Body of pancreas (tissue), 4 donors: ENCODE measurements at regions not wholly inside any gene's neighbourhood (a gene's known extent, or its start where the extent isn't known, plus 50 kb on each side); places are given as distances from the start of the nearest gene placed in this dataset.

ENCODE experiments used
- ATAC-seq: fragments of 150-250 bp; one replicate; pipeline ENCODE4 v1.9.1; 2016
- DNase-seq, 4 donors: peaks; one replicate each; pipeline ENCODE4 v3.0.0-alpha.2; 2019
- H3K27ac ChIP-seq, 4 donors: fragments of 200-600 bp; sonication (generic); 1 replicate in 3 of 4; 2 replicates in 1 of 4; pipeline versions ENCODE4 v1.5.1 to v1.6.1; 2016 to 2019; ENCODE audit warnings: mild to moderate bottlenecking in 1 of 4, mixed read lengths in 1 of 4, moderate library complexity in 1 of 4
- H3K27me3 ChIP-seq, 2 donors: fragments of 200-600 bp; sonication (generic); one replicate each; pipeline ENCODE4 v1.6.0; 2016; ENCODE audit warnings: mild to moderate bottlenecking in 1 of 2
- H3K36me3 ChIP-seq, 2 donors: fragments of 200-600 bp; sonication (generic); replicated peaks in 1 of 2; 2 replicates each; pipeline ENCODE4 v1.5.1; 2016; ENCODE audit warnings: low read depth in 2 of 2; ENCODE audit not compliant: insufficient read depth in 1 of 2
- H3K4me1 ChIP-seq: fragments of 200-600 bp; sonication (generic); one replicate; pipeline ENCODE4 v1.6.0; 2016
- H3K4me3 ChIP-seq, 2 donors: fragments of 200-600 bp; sonication (generic); 1 replicate in 1 of 2; 2 replicates in 1 of 2; pipeline ENCODE4 v1.5.1; 2016 to 2019
- H3K9me3 ChIP-seq, 3 donors: fragments of 200-600 bp; sonication (generic); 1 replicate in 2 of 3; 2 replicates in 1 of 3; pipeline ENCODE4 v1.5.1; 2016
- POLR2A ChIP-seq, 3 donors: fragments of 450-650 bp; IDR thresholded peaks; one replicate each; pipeline ENCODE4 v1.6.1; 2016; ENCODE audit warnings: antibody characterized with exemption in 3 of 3, mild to moderate bottlenecking in 2 of 3
- WGBS, 2 donors: methylation state at CpG; one replicate each; pipeline ENCODE4 v1.1.5; 2017; 5-methylcytosine and 5-hydroxymethylcytosine counted together
- intact Hi-C: fragments of 100-400 bp; cut with DNase I; formaldehyde crosslinking; loops from one replicate; pipeline ENCODE4 v1.15.1; 2023
- TF ChIP-seq, protein P1 (sequence below), 7 experiments: fragments of 450-650 bp in 4 of 7; fragments of 200-600 bp in 3 of 7; sonication (generic) in 3 of 7; IDR thresholded peaks; one replicate each; pipeline ENCODE4 v1.5.1; 2016 to 2019; ENCODE audit warnings: antibody characterized with exemption in 7 of 7

- no peaks in the 10 kb centered on the region for H3K9me3 ChIP-seq
- H3K4me3 ChIP-seq = no peak overlapping the region
- no peaks in the 10 kb centered on the region for H3K36me3 ChIP-seq
- no peaks in the 10 kb centered on the region for H3K4me1 ChIP-seq
- DNase-seq = no peak
- H3K27me3 ChIP-seq = no peaks in the 10 kb centered on the region
- TF ChIP-seq, protein P1, sequence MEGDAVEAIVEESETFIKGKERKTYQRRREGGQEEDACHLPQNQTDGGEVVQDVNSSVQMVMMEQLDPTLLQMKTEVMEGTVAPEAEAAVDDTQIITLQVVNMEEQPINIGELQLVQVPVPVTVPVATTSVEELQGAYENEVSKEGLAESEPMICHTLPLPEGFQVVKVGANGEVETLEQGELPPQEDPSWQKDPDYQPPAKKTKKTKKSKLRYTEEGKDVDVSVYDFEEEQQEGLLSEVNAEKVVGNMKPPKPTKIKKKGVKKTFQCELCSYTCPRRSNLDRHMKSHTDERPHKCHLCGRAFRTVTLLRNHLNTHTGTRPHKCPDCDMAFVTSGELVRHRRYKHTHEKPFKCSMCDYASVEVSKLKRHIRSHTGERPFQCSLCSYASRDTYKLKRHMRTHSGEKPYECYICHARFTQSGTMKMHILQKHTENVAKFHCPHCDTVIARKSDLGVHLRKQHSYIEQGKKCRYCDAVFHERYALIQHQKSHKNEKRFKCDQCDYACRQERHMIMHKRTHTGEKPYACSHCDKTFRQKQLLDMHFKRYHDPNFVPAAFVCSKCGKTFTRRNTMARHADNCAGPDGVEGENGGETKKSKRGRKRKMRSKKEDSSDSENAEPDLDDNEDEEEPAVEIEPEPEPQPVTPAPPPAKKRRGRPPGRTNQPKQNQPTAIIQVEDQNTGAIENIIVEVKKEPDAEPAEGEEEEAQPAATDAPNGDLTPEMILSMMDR (IDR thresholded peaks at IDR 0.05) = no peak
- no peak for TF ChIP-seq POLR2A (IDR thresholded peaks at IDR 0.05)
- intact Hi-C loops = no loop called here
- ATAC-seq = no peak
- no peak overlapping the region for H3K27ac ChIP-seq
Observed at GRCh38 chr19:31995546-31995945, 349.9 kb upstream of the ZNF507 start.

DNA sequence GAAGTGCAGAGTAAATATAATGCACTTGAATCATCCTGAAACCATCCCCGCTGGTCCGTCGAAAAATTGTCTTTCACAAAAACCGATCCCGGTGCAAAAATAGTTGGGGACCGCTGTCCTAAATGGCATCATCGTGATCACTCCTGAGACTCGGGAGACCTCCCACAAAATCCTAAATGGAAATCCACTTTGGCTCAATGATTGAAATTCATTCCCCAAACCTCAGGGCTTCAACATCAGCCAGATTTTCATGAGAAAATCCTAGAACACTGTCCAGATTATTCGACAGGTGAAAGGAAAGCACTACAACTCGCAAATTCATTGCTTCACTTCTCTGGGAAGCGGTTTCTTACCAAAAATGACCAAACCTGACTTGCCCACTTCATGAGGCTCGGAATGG, 335.3 kb upstream of the ZNF507 start:
- no peak for ATAC-seq
- H3K27ac ChIP-seq = no peak overlapping the region
- DNase-seq = no peak
- H3K9me3 ChIP-seq = no peaks in the 10 kb centered on the region
- H3K4me1 ChIP-seq = no peaks in the 10 kb centered on the region
- WGBS, 2 donors = 72 to 84% methylated on average over 12 of the region's 12 CpGs
- H3K4me3 ChIP-seq = no peak overlapping the region
- H3K27me3 ChIP-seq = no peaks in the 10 kb centered on the region
- TF ChIP-seq, protein P1 (IDR thresholded peaks at IDR 0.05) = no peak
- no peak for TF ChIP-seq POLR2A (IDR thresholded peaks at IDR 0.05)
- no peaks in the 10 kb centered on the region for H3K36me3 ChIP-seq
- intact Hi-C loops = no loop called here

GRCh38 chr19:32012206-32012605, 333.2 kb upstream of the ZNF507 start:
- intact Hi-C loops = no loop called here
- TF ChIP-seq, protein P1 (IDR thresholded peaks at IDR 0.05) = no peak
- TF ChIP-seq POLR2A (IDR thresholded peaks at IDR 0.05) = no peak
- H3K27ac ChIP-seq = no peak overlapping the region
- ATAC-seq (no peak), DNase-seq (no peak)
- no peaks in the 10 kb centered on the region for H3K36me3 ChIP-seq
- H3K9me3 ChIP-seq = no peaks in the 10 kb centered on the region
- 6 to 23% methylated on average over 6 of the region's 6 CpGs for WGBS, 2 donors
- no peaks in the 10 kb centered on the region for H3K27me3 ChIP-seq
- H3K4me1 ChIP-seq = no peaks in the 10 kb centered on the region
- H3K4me3 ChIP-seq = no peak overlapping the region

DNA sequence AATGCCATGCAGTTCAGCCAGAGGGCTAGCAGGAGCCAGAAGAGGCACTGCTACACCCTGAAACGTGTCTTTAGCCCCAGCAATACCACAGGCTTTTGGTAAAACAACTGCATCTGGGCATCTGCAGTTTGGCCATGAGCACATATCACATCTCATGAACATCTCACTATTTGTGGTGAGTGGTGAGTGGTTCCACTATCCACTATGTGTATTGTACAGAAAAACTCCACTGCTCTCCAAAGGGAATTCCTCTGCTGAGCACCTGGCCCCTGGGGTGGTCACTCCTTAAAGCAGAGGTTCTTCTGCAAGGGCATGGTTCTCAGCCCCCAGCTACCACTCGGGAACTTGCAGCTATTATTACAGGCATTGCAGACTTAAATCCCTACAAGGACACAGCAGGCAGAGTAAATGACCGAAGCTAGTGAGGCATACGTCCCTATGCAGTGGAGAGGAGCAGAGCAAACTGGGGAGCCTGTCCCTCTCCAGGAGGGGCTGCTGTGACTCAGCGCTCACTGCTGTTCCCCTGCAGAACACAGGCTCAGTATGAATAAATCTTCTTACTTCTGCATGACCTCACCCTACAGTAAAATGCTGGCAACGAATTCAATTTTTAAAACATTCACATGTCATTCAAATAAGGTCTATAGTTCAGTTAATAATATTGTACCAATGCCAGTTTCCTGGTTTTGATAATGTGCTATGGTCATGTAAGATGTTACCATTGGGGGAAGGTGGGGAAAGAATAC, 332.4 kb upstream of the ZNF507 start:
- Histone ChIP-seq H3K36me3 (no peaks in the 10 kb centered on the region), H3K27ac (no peak overlapping the region), H3K4me3 (no peak overlapping the region), H3K9me3 (no peaks in the 10 kb centered on the region), H3K27me3 (no peaks in the 10 kb centered on the region), H3K4me1 (no peaks in the 10 kb centered on the region)
- DNase-seq (no peak), ATAC-seq (no peak)
- 37 to 40% methylated on average over 6 of the region's 6 CpGs for WGBS, 2 donors
- no peak for TF ChIP-seq POLR2A (IDR thresholded peaks at IDR 0.05)
- intact Hi-C loops = no loop called here

GRCh38 chr19:32017176-32017953, 328.0 kb upstream of the ZNF507 start:
- no peak overlapping the region for H3K27ac ChIP-seq
- no peak for DNase-seq
- no peaks in the 10 kb centered on the region for H3K27me3 ChIP-seq
- WGBS, 2 donors = 49 to 61% methylated on average over 9 of the region's 9 CpGs
- H3K4me1 ChIP-seq = no peaks in the 10 kb centered on the region
- intact Hi-C loops = no loop called here
- no peaks in the 10 kb centered on the region for H3K9me3 ChIP-seq
- H3K4me3 ChIP-seq = no peak overlapping the region
- TF ChIP-seq, protein P1 (IDR thresholded peaks at IDR 0.05) = no peak
- no peak for TF ChIP-seq POLR2A (IDR thresholded peaks at IDR 0.05)
- H3K36me3 ChIP-seq = no peaks in the 10 kb centered on the region
- ATAC-seq = no peak
